Activated T-cell treated with anti-CD3 and anti-CD28 coated beads for 1 hour (primary cell): ENCODE measurements at regions not wholly inside any gene's neighbourhood (a gene's known extent, or its start where the extent isn't known, plus 50 kb on each side); places are given as distances from the start of the nearest gene placed in this dataset.

ENCODE experiments used
- DNase-seq: peaks from one replicate; pipeline ENCODE4 v3.0.0-alpha.2; 2020; ENCODE audit warnings: low read depth

- no peak for DNase-seq
These were observed 78.0 kb downstream of the VEGFA start for GRCh38 chr6:43847741-43848630.

GRCh38 chr6:43846556-43846955 lies 76.5 kb downstream of the VEGFA start:
- no peak for DNase-seq

- no peak for DNase-seq
These were observed 75.6 kb downstream of the VEGFA start for GRCh38 chr6:43845646-43846045.

GRCh38 chr6:43843669-43844171 lies 73.7 kb downstream of the VEGFA start:
- DNase-seq = no peak

GRCh38 chr6:43843097-43843645 lies 73.2 kb downstream of the VEGFA start:
- no peak for DNase-seq

- DNase-seq = no peak
These were observed 72.3 kb downstream of the VEGFA start for GRCh38 chr6:43842231-43842794.

GRCh38 chr6:43840490-43841218 lies 70.6 kb downstream of the VEGFA start:
- DNase-seq = no peak

- no peak for DNase-seq
These were observed 68.4 kb downstream of the VEGFA start for GRCh38 chr6:43838276-43839036.

GRCh38 chr6:43837507-43837906 lies 67.5 kb downstream of the VEGFA start:
- no peak for DNase-seq

GRCh38 chr6:43836507-43837240 lies 66.7 kb downstream of the VEGFA start:
- DNase-seq = no peak
